Islet precursor cell (in vitro differentiated cells): ENCODE measurements at regions not wholly inside any gene's neighbourhood (a gene's known extent, or its start where the extent isn't known, plus 50 kb on each side); places are given as distances from the start of the nearest gene placed in this dataset.

Experiments used
- DNase-seq: peaks from one replicate; pipeline ENCODE4 v3.0.0-alpha.2; 2018

GRCh38 chr5:68618501-68618900, 402.9 kb downstream of the PIK3R1 start:
- DNase-seq = no peak

- no peak for DNase-seq
Measured at GRCh38 chr5:68627001-68627400, 411.4 kb downstream of the PIK3R1 start.

- DNase-seq = no peak
Measured at GRCh38 chr5:68628082-68628814, 412.7 kb downstream of the PIK3R1 start.

DNA sequence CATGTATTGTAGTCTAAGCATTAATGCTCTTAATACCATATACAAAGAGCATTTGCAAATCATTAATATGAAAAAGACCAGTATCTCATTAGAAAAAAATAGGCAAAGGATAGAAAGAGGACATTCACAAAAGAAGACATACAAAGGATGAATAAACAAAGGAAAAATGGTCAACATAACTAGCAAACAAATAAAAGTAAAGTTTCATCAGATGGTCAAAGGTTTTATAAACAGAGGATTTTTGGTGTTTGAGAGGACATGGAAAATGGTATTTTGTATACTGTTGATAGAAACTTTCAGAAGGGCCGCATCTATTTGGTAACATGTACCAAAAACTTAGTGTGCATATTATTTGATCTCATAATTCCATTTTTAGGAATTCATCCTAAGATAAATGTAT, 414.8 kb downstream of the PIK3R1 start:
- DNase-seq = no peak

DNA sequence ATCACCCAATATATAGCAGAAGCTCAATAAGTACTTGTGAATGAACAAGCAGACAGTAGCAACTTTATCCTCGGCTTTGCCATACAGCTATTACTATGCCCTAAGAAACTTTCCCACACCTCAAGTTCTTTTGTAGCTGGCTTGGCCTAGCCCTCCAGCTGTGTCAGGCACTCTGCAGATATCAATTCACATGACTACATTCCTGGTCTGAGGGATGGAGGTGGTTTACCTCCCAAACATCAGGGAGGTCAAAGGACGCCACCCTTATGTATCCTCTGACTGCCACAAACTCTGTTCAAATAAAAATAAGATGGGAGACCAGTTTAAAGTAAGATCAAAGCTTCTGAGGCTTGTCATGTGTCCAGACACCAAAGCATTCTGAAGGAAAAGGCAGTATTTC, 416.3 kb downstream of the PIK3R1 start:
- DNase-seq = no peak

- DNase-seq = no peak
Measured at GRCh38 chr5:68641211-68641610, 425.7 kb downstream of the PIK3R1 start.

DNA sequence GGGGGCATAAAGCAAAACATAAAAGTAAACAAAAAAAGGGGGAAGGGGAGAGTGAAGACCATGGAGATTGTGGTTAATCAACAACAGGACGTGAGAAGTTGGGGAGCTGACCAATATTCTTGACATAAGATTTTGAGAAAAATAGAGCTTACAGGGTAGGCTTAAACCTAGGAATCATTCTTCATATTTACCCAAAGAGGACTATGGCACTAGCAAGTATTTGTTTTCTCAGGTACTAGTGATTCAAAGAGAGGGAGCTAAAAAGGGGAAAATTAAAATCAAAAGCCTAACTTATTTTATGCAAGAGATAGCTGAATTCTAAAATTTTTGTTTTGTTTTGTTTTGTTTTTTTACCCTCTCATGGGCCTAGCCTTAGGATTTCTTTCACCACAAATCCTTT, 427.5 kb downstream of the PIK3R1 start:
- DNase-seq = no peak

GRCh38 chr5:68644971-68645370, 429.4 kb downstream of the PIK3R1 start:
- no peak for DNase-seq

- no peak for DNase-seq
Measured at GRCh38 chr5:68646144-68646543, 430.6 kb downstream of the PIK3R1 start.

DNA sequence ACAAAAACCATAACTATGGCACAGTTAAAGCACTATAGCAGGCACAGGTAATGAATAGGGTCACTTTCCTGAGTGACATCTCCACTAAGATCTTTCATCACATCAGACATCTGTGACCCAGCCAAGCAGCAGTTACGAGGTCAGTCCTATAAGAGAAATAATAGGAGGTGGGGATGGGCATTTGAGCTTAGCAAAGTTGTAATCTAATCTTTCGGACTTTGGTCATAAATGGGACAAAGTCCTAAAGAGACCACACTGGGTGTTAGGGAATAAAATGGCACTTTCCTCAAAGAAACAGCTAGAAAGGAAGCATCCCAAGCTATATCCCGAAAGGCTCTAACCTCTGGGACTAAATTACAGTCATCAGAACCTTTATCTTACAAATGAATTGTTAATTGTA, 432.2 kb downstream of the PIK3R1 start:
- no peak for DNase-seq

DNA sequence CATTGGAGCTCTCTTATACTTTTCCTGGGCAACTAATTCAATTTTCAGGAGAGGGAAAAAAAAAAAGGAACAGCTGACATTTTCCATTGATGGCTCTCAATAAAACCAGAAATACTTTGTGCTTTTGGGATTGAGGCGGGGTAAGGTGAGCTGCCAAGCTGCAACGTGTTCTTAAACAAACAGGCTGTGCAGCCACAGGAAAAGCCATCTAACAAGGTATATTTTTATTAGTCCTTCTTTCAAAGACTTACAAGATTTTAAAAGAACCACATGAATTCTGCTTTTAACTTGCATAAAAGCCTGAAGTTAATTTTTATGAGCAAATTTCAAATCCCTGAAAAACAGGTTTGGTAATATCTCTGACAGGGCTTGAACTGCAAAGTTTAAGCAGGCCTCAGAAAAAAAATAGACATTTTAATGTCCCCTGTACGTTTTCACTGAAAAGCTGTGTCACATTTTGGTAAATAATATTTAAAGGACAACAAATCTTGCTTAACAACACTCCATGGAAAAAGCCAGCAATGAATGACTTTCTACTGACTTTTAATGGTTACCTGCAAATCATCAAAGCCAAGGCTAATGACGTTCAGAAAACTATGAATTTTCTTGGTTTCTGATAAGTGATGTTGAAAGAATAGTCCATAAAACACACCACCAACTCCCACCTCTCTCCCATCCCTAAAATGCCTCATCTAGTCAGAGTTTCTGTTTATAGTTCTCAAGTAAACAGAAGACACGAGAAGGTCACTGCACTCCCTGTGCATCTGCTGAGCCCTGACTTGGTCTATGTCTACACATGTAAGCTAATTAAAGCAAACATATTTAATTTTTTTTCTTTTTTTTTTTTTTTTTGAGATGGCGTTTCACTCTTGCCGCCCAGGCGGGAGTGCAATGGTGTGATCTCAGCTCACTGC, 433.6 kb downstream of the PIK3R1 start:
- no peak for DNase-seq

DNA sequence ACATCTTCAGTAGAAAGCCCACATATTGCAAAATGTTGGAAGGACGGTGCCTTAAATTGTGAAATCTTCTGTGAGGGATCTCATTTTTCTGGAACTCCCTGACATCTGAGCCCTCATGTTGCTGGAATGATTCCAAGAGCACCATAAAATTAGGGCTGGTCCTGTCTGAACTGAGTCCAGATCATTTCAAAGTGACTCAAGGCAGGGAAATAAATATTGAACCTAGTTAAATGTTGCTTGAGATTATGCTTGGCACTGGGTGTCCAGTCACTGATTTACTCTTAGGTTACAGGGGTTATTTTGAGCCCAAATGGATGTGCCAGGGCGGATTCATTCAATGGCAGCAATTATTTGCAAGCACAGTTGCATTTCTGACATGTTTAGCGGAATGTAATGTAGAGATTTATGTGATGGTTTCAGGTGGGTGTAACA, 437.0 kb downstream of the PIK3R1 start:
- DNase-seq = no peak

DNA sequence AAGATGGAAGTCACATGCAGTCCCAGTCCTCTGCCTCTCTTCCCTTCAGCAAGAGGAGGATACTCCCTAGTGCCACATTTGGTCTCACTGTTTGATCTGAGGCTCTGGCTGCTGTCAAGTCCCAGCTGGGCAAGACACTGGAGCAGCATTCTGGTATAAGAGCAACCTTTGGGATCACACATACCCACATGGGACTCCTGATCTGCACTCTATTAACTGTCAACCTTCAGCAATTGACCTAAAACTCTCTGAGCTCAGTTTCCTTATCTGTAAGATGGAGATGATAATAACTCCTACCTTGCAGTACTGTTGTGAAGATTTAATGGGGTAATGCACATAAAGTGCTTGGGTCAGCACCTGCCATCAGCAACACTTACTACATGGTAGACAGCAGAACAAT, 437.9 kb downstream of the PIK3R1 start:
- no peak for DNase-seq

GRCh38 chr5:68657055-68657961, 436.5 kb upstream of the SLC30A5 start:
- DNase-seq = peak; percentile 79

DNA sequence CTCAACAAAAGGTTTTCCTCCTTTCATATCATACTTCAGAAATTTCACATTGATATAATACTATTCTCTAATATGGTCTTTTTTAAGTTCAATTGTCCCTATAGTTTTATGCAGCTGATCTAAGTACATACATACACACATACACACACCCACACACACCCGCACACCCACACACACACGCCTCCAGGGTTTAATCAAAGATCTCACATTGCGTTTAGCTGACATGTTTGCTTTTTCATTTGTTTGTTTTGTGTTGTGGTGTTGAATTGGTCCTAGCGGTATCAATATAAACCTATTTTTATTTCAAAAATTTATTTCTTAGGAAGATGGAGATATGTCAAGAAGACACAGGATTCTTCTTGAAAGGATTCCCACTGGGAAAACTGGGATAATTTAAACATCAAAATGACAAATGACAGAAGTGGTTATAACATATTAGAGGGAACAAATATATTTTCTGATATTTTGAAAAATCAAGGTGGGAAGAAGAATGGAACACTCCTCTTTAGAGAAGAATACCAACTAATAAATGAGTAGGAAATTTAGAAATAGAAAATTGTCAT, 434.9 kb upstream of the SLC30A5 start:
- no peak for DNase-seq

DNA sequence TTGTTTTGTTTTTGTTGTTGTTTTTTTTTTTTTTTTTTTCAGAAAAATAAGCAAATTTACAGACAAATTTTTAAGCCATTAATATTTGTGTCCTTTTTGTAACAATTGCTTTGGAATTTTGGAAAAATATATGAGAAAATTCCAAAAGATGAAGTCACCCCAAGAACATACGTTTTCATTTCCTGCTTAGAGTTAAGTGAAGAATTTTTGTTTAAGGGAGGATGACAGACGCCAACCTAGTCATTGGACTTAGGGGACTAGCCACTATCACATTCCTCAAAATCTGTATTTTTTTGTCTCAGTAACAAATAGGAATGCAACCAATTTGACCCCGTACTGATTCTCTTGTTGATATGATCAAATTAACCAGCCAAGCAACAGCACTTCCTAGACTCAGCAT, 433.9 kb upstream of the SLC30A5 start:
- DNase-seq = no peak

DNA sequence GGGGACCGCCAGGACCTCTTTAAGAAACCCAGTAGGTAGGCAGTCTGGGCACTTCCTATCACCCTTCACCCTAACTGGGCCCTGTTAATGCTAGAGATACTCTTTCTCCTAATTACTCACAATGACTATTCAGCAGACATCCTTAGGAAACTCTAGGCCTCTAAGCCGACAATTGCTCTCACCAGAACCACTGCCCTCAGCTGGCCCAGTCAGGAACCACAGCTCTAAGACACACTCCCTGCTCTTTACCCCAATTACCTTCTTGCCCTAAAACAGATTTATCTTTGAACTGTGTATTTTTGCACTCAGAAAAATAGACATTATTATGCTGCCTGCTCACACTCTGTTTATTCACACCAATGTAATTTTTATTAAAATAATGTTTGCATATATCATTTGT, 432.6 kb upstream of the SLC30A5 start:
- DNase-seq = peak; percentile 63

DNA sequence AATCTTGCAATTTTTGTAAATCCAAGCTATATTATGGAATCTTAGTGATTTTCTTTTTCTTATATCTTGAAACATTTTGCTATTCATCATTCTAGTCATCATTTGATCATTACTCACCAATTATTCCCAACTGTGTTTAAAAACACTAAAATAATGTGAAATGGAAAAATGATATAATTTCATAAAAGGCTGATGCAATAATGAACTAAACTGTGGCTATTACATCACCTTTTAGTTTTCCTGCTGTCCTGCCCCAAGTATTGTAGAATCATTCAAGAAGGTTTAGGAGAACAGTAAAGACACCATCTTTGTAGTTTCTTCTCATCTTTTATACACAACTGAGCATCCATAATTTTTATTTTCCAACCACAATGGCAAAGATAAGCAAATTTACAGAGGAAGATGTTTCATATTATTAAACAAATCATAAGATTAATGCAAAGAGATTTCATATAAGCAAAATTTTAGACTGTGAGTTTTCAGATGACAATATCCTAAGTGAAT, 431.0 kb upstream of the SLC30A5 start:
- no peak for DNase-seq

- DNase-seq = no peak
Measured at GRCh38 chr5:68669864-68670575, 423.8 kb upstream of the SLC30A5 start.

GRCh38 chr5:68673106-68673822, 420.6 kb upstream of the SLC30A5 start:
- peak; percentile 55 for DNase-seq

DNA sequence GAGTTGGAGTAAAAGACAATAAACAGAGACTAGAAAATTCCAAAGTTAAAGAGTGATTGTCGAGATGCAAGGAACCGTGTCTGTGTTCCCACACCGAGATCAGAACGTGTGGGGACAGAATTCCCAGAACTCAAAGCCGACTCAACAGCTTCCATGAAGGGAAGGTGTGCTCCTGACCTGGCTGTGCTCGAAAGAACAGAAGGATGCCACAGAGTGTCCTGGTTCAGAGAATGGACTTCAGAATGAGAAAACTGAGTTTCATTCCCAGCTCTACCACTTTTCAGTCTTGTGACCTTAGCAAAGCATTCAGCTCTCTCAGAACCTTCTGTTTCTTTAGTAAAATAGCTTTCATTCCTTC, 420.0 kb upstream of the SLC30A5 start:
- DNase-seq = no peak
